Neural cell (in vitro differentiated cells): ENCODE measurements at regions not wholly inside any gene's neighbourhood (a gene's known extent, or its start where the extent isn't known, plus 50 kb on each side); places are given as distances from the start of the nearest gene placed in this dataset.

Experiments used
- H2AFZ ChIP-seq: fragments of 200-600, 300-800 bp; sonication (generic), shearing (Covaris generic); 2 replicates; pipeline ENCODE4 v1.6.0; 2014; ENCODE audit warnings: low read depth, mild to moderate bottlenecking, antibody characterized with exemption, low read length, moderate library complexity
- H3F3A ChIP-seq: fragments of 200-600 bp; shearing (Covaris generic); 2 replicates; pipeline ENCODE4 v1.6.1; 2016; ENCODE audit warnings: mild to moderate bottlenecking, moderate library complexity, mixed read lengths, antibody characterized with exemption, low read length; ENCODE audit not compliant: insufficient read depth, poor library complexity, severe bottlenecking
- H3K27ac ChIP-seq: fragments of 200-600, 300-800 bp; sonication (generic), shearing (Covaris generic); 2 replicates; pipeline ENCODE4 v1.5.1; 2014; ENCODE audit warnings: mild to moderate bottlenecking, low read length, moderate library complexity
- H3K27me3 ChIP-seq: fragments of 300-800, 200-600 bp; sonication (generic), shearing (Covaris generic); 2 replicates; pipeline ENCODE4 v1.6.0; 2014; ENCODE audit warnings: mild to moderate bottlenecking, low read depth, low read length, moderate library complexity; ENCODE audit not compliant: insufficient read depth
- H3K36me3 ChIP-seq: fragments of 300-800, 200-600 bp; sonication (generic), shearing (Covaris generic); 2 replicates; pipeline ENCODE4 v1.5.1; 2014; ENCODE audit warnings: mild to moderate bottlenecking, antibody characterized with exemption, low read length, moderate library complexity; ENCODE audit not compliant: insufficient read depth
- H3K4me2 ChIP-seq: fragments of 300-800, 200-600 bp; sonication (generic), shearing (Covaris generic); 2 replicates; pipeline ENCODE4 v1.6.0; 2014; ENCODE audit warnings: mild to moderate bottlenecking, low read length
- H3K4me3 ChIP-seq: fragments of 300-800, 200-600 bp; sonication (generic), shearing (Covaris generic); 2 replicates; pipeline ENCODE4 v1.5.1; 2014; ENCODE audit warnings: mild to moderate bottlenecking, low read length, moderate library complexity
- H3K79me2 ChIP-seq: fragments of 200-600 bp; shearing (Covaris generic); replicated peaks from 2 replicates; pipeline ENCODE4 v1.6.0; 2014; ENCODE audit warnings: mild to moderate bottlenecking, low read length, moderate library complexity; ENCODE audit not compliant: insufficient read depth
- H3K9ac ChIP-seq: fragments of 300-800, 200-600 bp; sonication (generic), shearing (Covaris generic); 2 replicates; pipeline ENCODE4 v1.6.1; 2016; ENCODE audit warnings: mild to moderate bottlenecking, low read length, mixed read lengths
- H3K9me2 ChIP-seq: fragments of 200-600 bp; shearing (Covaris generic); 2 replicates; pipeline ENCODE4 v1.6.1; 2016; ENCODE audit warnings: mild to moderate bottlenecking, low read length, mixed read lengths; ENCODE audit not compliant: insufficient read depth
- H3K9me3 ChIP-seq: fragments of 200-600, 300-800 bp; sonication (generic), shearing (Covaris generic); 2 replicates; pipeline ENCODE4 v1.6.1; 2016; ENCODE audit warnings: mild to moderate bottlenecking, mixed run types, low read length, moderate library complexity, mixed read lengths
- H4K20me1 ChIP-seq: fragments of 200-600 bp; shearing (Covaris generic); 2 replicates; pipeline ENCODE4 v1.6.1; 2016; ENCODE audit warnings: mild to moderate bottlenecking, mixed run types; ENCODE audit not compliant: insufficient read depth
- EP300 ChIP-seq: fragments of 450-650 bp; conservative IDR thresholded peaks from 2 replicates; pipeline ENCODE4 v1.6.1; 2014; ENCODE audit warnings: antibody characterized with exemption, mild to moderate bottlenecking, moderate library complexity; ENCODE audit not compliant: poor library complexity, severe bottlenecking
- EZH2 ChIP-seq: fragments of 200-600, 300-800 bp; shearing (Covaris generic), sonication (generic); IDR thresholded peaks from 2 replicates; pipeline ENCODE4 v1.6.1; 2014; ENCODE audit warnings: antibody characterized with exemption, low read length, borderline replicate concordance, mild to moderate bottlenecking; ENCODE audit not compliant: insufficient read depth, poor library complexity, severe bottlenecking
- MXI1 ChIP-seq: fragments of 450-650 bp; conservative IDR thresholded peaks from 2 replicates; pipeline ENCODE4 v1.6.1; 2014; ENCODE audit warnings: antibody characterized with exemption, mild to moderate bottlenecking; ENCODE audit not compliant: poor library complexity, severe bottlenecking
- POLR2AphosphoS5 ChIP-seq: IDR thresholded peaks from 2 replicates; pipeline ENCODE4 v1.6.1; 2012
- RAD21 ChIP-seq: fragments of 450-650 bp; conservative IDR thresholded peaks from 2 replicates; pipeline ENCODE4 v1.6.1; 2014; ENCODE audit warnings: antibody characterized with exemption, mild to moderate bottlenecking, moderate library complexity
- SMC3 ChIP-seq: fragments of 450-650 bp; conservative IDR thresholded peaks from 2 replicates; pipeline ENCODE4 v1.6.1; 2014; ENCODE audit warnings: antibody characterized with exemption, mild to moderate bottlenecking, moderate library complexity; ENCODE audit not compliant: poor library complexity
- TAF1 ChIP-seq: IDR thresholded peaks from 2 replicates; pipeline ENCODE4 v1.6.1; 2012; ENCODE audit warnings: low read depth
- TF ChIP-seq, protein P1 (sequence below): IDR thresholded peaks from 2 replicates; pipeline ENCODE4 v1.6.1; 2012; ENCODE audit warnings: borderline replicate concordance
- TF ChIP-seq, protein P2 (sequence below): fragments of 450-650 bp; IDR thresholded peaks from 2 replicates; pipeline ENCODE4 v1.5.1; 2014; ENCODE audit warnings: antibody characterized with exemption, mild to moderate bottlenecking, moderate library complexity; ENCODE audit not compliant: poor library complexity, severe bottlenecking

DNA sequence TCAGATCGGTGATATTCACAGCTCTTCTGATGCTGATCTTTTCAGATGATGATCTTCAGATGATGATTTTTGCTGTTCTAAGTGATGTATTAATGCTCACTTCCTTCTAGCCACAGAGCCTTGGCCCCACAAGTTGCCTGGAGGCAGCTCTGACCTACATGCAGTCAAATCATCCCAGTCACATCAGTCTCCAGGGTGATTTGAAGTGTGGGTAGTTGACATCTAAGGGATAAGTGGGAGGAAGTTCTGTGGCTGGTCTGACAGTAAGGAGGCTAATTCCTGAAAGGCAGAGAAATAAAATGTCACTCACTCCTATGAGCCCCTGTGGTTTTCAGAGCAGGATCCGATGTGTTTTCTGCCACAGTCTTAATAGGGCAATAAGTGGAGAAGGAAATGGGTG, 79.8 kb upstream of the RPL34 start:
- Histone ChIP-seq H3K9ac (no peak overlapping the region), H3K27ac (no peak overlapping the region), H3K79me2 (no peaks in the 10 kb centered on the region), H3K4me3 (peak overlapping the region; percentile 4), H3F3A (no peaks in the 10 kb centered on the region), H3K9me2 (no peaks in the 10 kb centered on the region), H2AFZ (no peak overlapping the region), H3K27me3 (no peaks in the 10 kb centered on the region), H3K9me3 (no peaks in the 10 kb centered on the region), H3K4me2 (no peak overlapping the region), H3K36me3 (no peaks in the 10 kb centered on the region), H4K20me1 (no peaks in the 10 kb centered on the region)
- TF ChIP-seq EZH2 (no peak), SMC3 (no peak), TAF1 (no peak), MXI1 (no peak), EP300 (peak; percentile 95), POLR2AphosphoS5 (peak; percentile 85), RAD21 (no peak)
- TF ChIP-seq, protein P1, sequence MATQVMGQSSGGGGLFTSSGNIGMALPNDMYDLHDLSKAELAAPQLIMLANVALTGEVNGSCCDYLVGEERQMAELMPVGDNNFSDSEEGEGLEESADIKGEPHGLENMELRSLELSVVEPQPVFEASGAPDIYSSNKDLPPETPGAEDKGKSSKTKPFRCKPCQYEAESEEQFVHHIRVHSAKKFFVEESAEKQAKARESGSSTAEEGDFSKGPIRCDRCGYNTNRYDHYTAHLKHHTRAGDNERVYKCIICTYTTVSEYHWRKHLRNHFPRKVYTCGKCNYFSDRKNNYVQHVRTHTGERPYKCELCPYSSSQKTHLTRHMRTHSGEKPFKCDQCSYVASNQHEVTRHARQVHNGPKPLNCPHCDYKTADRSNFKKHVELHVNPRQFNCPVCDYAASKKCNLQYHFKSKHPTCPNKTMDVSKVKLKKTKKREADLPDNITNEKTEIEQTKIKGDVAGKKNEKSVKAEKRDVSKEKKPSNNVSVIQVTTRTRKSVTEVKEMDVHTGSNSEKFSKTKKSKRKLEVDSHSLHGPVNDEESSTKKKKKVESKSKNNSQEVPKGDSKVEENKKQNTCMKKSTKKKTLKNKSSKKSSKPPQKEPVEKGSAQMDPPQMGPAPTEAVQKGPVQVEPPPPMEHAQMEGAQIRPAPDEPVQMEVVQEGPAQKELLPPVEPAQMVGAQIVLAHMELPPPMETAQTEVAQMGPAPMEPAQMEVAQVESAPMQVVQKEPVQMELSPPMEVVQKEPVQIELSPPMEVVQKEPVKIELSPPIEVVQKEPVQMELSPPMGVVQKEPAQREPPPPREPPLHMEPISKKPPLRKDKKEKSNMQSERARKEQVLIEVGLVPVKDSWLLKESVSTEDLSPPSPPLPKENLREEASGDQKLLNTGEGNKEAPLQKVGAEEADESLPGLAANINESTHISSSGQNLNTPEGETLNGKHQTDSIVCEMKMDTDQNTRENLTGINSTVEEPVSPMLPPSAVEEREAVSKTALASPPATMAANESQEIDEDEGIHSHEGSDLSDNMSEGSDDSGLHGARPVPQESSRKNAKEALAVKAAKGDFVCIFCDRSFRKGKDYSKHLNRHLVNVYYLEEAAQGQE, result peak; percentile 95

DNA sequence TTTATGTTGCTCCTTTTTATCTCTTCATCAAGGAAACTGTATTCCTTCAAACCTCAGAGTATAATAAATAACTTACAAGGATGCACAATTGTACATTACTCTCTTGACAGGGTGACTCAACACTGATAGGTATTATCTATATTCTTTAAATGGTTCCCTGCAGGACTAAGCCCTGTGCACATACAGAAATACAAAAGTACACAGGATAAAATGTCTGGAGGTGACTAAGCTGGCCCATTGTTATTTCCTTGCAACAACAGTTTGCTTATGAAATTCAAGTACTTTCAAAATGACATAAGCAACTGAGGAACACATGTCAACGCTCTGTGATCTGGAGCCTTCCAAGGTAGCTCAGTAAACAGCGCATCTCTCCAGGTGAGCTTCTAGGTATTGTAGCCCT, 83.8 kb upstream of the RPL34 start:
- no peaks in the 10 kb centered on the region for H3K9me2 ChIP-seq

More for the DNA sequence above, 83.8 kb upstream of the RPL34 start:
- no peaks in the 10 kb centered on the region for H3F3A ChIP-seq
- no peak overlapping the region for H2AFZ ChIP-seq
- no peak overlapping the region for H3K9ac ChIP-seq
- no peak overlapping the region for H3K27ac ChIP-seq
- H3K4me2 ChIP-seq, result no peak overlapping the region
- no peaks in the 10 kb centered on the region for H3K36me3 ChIP-seq
- TF ChIP-seq MXI1 (no peak), EZH2 (no peak), SMC3 (no peak), EP300 (no peak), POLR2AphosphoS5 (no peak), TAF1 (no peak), RAD21 (no peak)
- TF ChIP-seq, protein P1, result no peak
- TF ChIP-seq, protein P2, sequence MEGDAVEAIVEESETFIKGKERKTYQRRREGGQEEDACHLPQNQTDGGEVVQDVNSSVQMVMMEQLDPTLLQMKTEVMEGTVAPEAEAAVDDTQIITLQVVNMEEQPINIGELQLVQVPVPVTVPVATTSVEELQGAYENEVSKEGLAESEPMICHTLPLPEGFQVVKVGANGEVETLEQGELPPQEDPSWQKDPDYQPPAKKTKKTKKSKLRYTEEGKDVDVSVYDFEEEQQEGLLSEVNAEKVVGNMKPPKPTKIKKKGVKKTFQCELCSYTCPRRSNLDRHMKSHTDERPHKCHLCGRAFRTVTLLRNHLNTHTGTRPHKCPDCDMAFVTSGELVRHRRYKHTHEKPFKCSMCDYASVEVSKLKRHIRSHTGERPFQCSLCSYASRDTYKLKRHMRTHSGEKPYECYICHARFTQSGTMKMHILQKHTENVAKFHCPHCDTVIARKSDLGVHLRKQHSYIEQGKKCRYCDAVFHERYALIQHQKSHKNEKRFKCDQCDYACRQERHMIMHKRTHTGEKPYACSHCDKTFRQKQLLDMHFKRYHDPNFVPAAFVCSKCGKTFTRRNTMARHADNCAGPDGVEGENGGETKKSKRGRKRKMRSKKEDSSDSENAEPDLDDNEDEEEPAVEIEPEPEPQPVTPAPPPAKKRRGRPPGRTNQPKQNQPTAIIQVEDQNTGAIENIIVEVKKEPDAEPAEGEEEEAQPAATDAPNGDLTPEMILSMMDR, result no peak
- H3K79me2 ChIP-seq, result no peaks in the 10 kb centered on the region
- H3K27me3 ChIP-seq, result no peaks in the 10 kb centered on the region
- H3K9me3 ChIP-seq, result no peaks in the 10 kb centered on the region
- no peak overlapping the region for H3K4me3 ChIP-seq
- H4K20me1 ChIP-seq, result no peaks in the 10 kb centered on the region
